ENCODE measurements at regions not wholly inside any gene's neighbourhood (a gene's known extent, or its start where the extent isn't known, plus 50 kb on each side); places are given as distances from the start of the nearest gene placed in this dataset.
A peak's percentile ranks its signal among the peaks of the same experiment; 100 is the strongest.

DNA sequence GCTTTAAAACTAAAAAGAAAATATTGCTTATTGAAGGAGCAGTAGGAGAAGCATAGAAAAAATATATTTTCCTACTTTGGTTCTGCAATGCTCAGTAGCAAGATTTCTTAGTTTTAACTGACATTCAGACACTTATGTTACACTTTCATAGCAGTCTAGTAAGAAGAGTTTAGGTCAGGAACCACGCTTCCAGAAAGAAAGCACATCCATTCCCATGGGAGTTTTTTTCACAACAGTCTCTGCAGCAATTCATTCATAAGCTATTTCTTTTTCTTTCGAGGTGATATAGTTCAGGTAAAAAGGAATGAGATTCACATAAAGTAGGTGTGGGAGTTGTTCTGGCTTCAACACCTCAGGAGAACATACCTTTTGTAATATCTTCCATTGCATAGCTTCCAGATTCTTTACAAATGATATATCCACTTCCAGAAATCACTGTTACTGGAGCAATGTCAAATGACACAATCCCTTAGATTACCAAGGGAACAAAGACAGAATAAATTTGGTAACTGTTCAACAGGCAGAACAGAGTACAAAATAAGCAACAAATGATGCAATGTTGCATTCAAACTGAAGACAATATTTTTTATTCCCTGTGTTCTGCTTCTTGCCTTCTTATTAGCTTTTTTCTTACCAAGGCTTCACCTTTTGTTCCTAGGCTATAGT, 95.2 kb upstream of the GULP1 start:
- Histone ChIP-seq H3K27ac (ENCODE audit: low read depth) (no peak overlapping the region; the same call in 1 of the 2 replicates), H4K20me1 (replicated peaks; ENCODE audit: insufficient read depth) (no peaks in the 10 kb centered on the region), H3K79me2 (replicated peaks; ENCODE audit: insufficient read depth) (no peaks in the 10 kb centered on the region), H3K36me3 (ENCODE audit: insufficient read depth) (no peaks in the 10 kb centered on the region), H3K4me2 (peak overlapping the region; percentile 35; the same call in 1 of the 2 replicates), H3F3A (replicated peaks; ENCODE audit: low read depth) (no peaks in the 10 kb centered on the region), H2AFZ (peak overlapping the region; percentile 14; the same call in 1 of the 2 replicates), H3K27me3 (ENCODE audit: insufficient read depth) (no peaks in the 10 kb centered on the region), H3K4me3 (no peak overlapping the region), H3K9me2 (ENCODE audit: insufficient read depth) (no peaks in the 10 kb centered on the region; the same call in 1 of the 2 replicates), H3K4me1 (ENCODE audit: insufficient read depth) (peaks cover 13% of the 10 kb centered on the region)
- H3K4me3 Mint-ChIP-seq, result no peak overlapping the region
- no peaks in the 10 kb centered on the region for H3K36me3 Mint-ChIP-seq (ENCODE audit: low read depth)
- peak overlapping the region; percentile 27; the same call in 1 of the 2 replicates for H3K27ac Mint-ChIP-seq
- H3K9me3 Mint-ChIP-seq, result no peaks in the 10 kb centered on the region
- H3K4me1 Mint-ChIP-seq, result peaks cover 9% of the 10 kb centered on the region
- TF ChIP-seq, protein P1, sequence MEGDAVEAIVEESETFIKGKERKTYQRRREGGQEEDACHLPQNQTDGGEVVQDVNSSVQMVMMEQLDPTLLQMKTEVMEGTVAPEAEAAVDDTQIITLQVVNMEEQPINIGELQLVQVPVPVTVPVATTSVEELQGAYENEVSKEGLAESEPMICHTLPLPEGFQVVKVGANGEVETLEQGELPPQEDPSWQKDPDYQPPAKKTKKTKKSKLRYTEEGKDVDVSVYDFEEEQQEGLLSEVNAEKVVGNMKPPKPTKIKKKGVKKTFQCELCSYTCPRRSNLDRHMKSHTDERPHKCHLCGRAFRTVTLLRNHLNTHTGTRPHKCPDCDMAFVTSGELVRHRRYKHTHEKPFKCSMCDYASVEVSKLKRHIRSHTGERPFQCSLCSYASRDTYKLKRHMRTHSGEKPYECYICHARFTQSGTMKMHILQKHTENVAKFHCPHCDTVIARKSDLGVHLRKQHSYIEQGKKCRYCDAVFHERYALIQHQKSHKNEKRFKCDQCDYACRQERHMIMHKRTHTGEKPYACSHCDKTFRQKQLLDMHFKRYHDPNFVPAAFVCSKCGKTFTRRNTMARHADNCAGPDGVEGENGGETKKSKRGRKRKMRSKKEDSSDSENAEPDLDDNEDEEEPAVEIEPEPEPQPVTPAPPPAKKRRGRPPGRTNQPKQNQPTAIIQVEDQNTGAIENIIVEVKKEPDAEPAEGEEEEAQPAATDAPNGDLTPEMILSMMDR (conservative IDR thresholded peaks at IDR 0.05; ENCODE audit: low read depth in 2 of 2), result no peak
- TF ChIP-seq JUNB (IDR thresholded peaks at IDR 0.05; ENCODE audit: unreplicated experiment), result no peak
- no peak for TF ChIP-seq NANOG (IDR thresholded peaks at IDR 0.05; ENCODE audit: borderline replicate concordance)
- TF ChIP-seq POLR2AphosphoS5 (IDR thresholded peaks at IDR 0.05; ENCODE audit: low read depth), result no peak
- TF ChIP-seq, protein P2, sequence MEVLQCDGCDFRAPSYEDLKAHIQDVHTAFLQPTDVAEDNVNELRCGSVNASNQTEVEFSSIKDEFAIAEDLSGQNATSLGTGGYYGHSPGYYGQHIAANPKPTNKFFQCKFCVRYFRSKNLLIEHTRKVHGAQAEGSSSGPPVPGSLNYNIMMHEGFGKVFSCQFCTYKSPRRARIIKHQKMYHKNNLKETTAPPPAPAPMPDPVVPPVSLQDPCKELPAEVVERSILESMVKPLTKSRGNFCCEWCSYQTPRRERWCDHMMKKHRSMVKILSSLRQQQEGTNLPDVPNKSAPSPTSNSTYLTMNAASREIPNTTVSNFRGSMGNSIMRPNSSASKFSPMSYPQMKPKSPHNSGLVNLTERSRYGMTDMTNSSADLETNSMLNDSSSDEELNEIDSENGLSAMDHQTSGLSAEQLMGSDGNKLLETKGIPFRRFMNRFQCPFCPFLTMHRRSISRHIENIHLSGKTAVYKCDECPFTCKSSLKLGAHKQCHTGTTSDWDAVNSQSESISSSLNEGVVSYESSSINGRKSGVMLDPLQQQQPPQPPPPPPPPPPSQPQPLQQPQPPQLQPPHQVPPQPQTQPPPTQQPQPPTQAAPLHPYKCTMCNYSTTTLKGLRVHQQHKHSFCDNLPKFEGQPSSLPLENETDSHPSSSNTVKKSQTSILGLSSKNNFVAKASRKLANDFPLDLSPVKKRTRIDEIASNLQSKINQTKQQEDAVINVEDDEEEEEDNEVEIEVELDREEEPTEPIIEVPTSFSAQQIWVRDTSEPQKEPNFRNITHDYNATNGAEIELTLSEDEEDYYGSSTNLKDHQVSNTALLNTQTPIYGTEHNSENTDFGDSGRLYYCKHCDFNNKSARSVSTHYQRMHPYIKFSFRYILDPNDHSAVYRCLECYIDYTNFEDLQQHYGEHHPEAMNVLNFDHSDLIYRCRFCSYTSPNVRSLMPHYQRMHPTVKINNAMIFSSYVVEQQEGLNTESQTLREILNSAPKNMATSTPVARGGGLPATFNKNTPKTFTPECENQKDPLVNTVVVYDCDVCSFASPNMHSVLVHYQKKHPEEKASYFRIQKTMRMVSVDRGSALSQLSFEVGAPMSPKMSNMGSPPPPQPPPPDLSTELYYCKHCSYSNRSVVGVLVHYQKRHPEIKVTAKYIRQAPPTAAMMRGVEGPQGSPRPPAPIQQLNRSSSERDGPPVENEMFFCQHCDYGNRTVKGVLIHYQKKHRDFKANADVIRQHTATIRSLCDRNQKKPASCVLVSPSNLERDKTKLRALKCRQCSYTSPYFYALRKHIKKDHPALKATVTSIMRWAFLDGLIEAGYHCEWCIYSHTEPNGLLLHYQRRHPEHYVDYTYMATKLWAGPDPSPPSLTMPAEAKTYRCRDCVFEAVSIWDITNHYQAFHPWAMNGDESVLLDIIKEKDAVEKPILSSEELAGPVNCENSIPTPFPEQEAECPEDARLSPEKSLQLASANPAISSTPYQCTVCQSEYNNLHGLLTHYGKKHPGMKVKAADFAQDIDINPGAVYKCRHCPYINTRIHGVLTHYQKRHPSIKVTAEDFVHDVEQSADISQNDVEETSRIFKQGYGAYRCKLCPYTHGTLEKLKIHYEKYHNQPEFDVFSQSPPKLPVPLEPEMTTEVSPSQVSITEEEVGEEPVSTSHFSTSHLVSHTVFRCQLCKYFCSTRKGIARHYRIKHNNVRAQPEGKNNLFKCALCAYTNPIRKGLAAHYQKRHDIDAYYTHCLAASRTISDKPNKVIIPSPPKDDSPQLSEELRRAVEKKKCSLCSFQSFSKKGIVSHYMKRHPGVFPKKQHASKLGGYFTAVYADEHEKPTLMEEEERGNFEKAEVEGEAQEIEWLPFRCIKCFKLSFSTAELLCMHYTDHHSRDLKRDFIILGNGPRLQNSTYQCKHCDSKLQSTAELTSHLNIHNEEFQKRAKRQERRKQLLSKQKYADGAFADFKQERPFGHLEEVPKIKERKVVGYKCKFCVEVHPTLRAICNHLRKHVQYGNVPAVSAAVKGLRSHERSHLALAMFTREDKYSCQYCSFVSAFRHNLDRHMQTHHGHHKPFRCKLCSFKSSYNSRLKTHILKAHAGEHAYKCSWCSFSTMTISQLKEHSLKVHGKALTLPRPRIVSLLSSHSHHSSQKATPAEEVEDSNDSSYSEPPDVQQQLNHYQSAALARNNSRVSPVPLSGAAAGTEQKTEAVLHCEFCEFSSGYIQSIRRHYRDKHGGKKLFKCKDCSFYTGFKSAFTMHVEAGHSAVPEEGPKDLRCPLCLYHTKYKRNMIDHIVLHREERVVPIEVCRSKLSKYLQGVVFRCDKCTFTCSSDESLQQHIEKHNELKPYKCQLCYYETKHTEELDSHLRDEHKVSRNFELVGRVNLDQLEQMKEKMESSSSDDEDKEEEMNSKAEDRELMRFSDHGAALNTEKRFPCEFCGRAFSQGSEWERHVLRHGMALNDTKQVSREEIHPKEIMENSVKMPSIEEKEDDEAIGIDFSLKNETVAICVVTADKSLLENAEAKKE (CRISPR knock-in tag; IDR thresholded peaks at IDR 0.05), result no peak
- TF ChIP-seq, protein P3, sequence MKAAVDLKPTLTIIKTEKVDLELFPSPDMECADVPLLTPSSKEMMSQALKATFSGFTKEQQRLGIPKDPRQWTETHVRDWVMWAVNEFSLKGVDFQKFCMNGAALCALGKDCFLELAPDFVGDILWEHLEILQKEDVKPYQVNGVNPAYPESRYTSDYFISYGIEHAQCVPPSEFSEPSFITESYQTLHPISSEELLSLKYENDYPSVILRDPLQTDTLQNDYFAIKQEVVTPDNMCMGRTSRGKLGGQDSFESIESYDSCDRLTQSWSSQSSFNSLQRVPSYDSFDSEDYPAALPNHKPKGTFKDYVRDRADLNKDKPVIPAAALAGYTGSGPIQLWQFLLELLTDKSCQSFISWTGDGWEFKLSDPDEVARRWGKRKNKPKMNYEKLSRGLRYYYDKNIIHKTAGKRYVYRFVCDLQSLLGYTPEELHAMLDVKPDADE (IDR thresholded peaks at IDR 0.05), result no peak
- TF ChIP-seq ZNF331 (CRISPR knock-in tag; IDR thresholded peaks at IDR 0.05; ENCODE audit: low read depth), result no peak
- no peak for TF ChIP-seq STAT1 (IDR thresholded peaks at IDR 0.05; ENCODE audit: unreplicated experiment)
- no peak for TF ChIP-seq EZH2 (IDR thresholded peaks at IDR 0.05; ENCODE audit: low read depth, unreplicated experiment)
- TF ChIP-seq ZNF114 (CRISPR knock-in tag; IDR thresholded peaks at IDR 0.05), result no peak
- TF ChIP-seq EZH2phosphoT487 (IDR thresholded peaks at IDR 0.05; ENCODE audit: unreplicated experiment), result no peak
- TF ChIP-seq, protein P4, sequence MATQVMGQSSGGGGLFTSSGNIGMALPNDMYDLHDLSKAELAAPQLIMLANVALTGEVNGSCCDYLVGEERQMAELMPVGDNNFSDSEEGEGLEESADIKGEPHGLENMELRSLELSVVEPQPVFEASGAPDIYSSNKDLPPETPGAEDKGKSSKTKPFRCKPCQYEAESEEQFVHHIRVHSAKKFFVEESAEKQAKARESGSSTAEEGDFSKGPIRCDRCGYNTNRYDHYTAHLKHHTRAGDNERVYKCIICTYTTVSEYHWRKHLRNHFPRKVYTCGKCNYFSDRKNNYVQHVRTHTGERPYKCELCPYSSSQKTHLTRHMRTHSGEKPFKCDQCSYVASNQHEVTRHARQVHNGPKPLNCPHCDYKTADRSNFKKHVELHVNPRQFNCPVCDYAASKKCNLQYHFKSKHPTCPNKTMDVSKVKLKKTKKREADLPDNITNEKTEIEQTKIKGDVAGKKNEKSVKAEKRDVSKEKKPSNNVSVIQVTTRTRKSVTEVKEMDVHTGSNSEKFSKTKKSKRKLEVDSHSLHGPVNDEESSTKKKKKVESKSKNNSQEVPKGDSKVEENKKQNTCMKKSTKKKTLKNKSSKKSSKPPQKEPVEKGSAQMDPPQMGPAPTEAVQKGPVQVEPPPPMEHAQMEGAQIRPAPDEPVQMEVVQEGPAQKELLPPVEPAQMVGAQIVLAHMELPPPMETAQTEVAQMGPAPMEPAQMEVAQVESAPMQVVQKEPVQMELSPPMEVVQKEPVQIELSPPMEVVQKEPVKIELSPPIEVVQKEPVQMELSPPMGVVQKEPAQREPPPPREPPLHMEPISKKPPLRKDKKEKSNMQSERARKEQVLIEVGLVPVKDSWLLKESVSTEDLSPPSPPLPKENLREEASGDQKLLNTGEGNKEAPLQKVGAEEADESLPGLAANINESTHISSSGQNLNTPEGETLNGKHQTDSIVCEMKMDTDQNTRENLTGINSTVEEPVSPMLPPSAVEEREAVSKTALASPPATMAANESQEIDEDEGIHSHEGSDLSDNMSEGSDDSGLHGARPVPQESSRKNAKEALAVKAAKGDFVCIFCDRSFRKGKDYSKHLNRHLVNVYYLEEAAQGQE (IDR thresholded peaks at IDR 0.05; ENCODE audit: unreplicated experiment), result no peak
- TF ChIP-seq CREB1 (CRISPR knock-in tag; IDR thresholded peaks at IDR 0.05; ENCODE audit: low read depth), result no peak
- no peak for ATAC-seq
- H3K27me3 Mint-ChIP-seq (ENCODE audit: insufficient read depth, low read depth, poor library complexity), result no peaks in the 10 kb centered on the region
- DNase-seq (ENCODE audit: low spot score), result no peak
